Vagina (tissue), 2 donors: ENCODE measurements at regions not wholly inside any gene's neighbourhood (a gene's known extent, or its start where the extent isn't known, plus 50 kb on each side); places are given as distances from the start of the nearest gene placed in this dataset.

Source experiments
- CTCF ChIP-seq, 3 experiments: fragments of 450-650 bp in 2 of 3; fragments of 200-600 bp in 1 of 3; sonication (generic) in 1 of 3; IDR thresholded peaks; one replicate each; pipeline ENCODE4 v1.5.1; 2017 to 2019; ENCODE audit warnings: antibody characterized with exemption in 3 of 3, mild to moderate bottlenecking in 2 of 3, moderate library complexity in 2 of 3
- POLR2AphosphoS5 ChIP-seq, 2 donors: sonication (generic); formaldehyde crosslinking; IDR thresholded peaks; one replicate each; pipeline ENCODE4 v1.9.0; 2017; ENCODE audit warnings: antibody characterized with exemption in 2 of 2, mild to moderate bottlenecking in 2 of 2, low read depth in 1 of 2; ENCODE audit not compliant: insufficient read depth in 1 of 2

- no peak for TF ChIP-seq CTCF (IDR thresholded peaks at IDR 0.05)
- TF ChIP-seq POLR2AphosphoS5 (IDR thresholded peaks at IDR 0.05; ENCODE audit: insufficient read depth in 1 of 2, low read depth in 1 of 2): no peak
These were observed 156.0 kb upstream of the PTBP2 start for GRCh38 chr1:96565546-96565945.
